ENCODE measurements at regions not wholly inside any gene's neighbourhood (a gene's known extent, or its start where the extent isn't known, plus 50 kb on each side); places are given as distances from the start of the nearest gene placed in this dataset.

GRCh38 chr1:98382586-98382985 is 278.9 kb upstream of the SNX7 start:
- H3K9ac ChIP-seq (ENCODE audit: low read length), result no peak overlapping the region
- no peaks in the 10 kb centered on the region for H3K9me3 ChIP-seq (ENCODE audit: control insufficient read depth, low read depth, low read length)
- H3K36me3 ChIP-seq (ENCODE audit: control insufficient read depth, low read depth, low read length), result no peaks in the 10 kb centered on the region
- no peaks in the 10 kb centered on the region for H3K27me3 ChIP-seq (ENCODE audit: control insufficient read depth, insufficient read depth, low read length)
- H3K4me1 ChIP-seq (ENCODE audit: control insufficient read depth, low read depth, low read length), result no peaks in the 10 kb centered on the region
- H3K27ac ChIP-seq (ENCODE audit: low read length), result no peak overlapping the region
- H3K4me3 ChIP-seq (ENCODE audit: low read length), result no peak overlapping the region

DNA sequence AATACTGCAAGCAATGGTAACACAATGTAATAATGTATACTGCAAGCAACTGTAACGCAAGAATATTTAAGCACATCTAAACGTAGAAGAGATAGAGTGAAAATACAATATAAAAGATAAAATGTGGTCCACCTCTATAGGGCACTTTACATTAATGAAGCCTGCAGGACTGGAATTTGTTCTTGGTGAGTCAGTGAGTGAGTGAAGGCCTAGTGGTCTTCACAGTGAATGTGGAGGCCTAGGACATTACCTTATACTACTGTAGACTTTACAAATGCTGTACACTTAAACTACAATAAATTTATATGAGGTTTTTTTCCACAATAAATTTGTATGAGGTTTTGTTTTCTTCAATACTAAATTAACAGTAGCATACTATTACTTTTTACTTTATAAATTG is 287.4 kb upstream of the SNX7 start:
- H3K27me3 ChIP-seq (ENCODE audit: control insufficient read depth, insufficient read depth, low read length), result no peaks in the 10 kb centered on the region
- H3K27ac ChIP-seq (ENCODE audit: low read length), result no peak overlapping the region
- no peaks in the 10 kb centered on the region for H3K9me3 ChIP-seq (ENCODE audit: control insufficient read depth, low read depth, low read length)
- H3K9ac ChIP-seq (ENCODE audit: low read length), result no peak overlapping the region
- no peak overlapping the region for H3K4me3 ChIP-seq (ENCODE audit: low read length)
- no peaks in the 10 kb centered on the region for H3K36me3 ChIP-seq (ENCODE audit: control insufficient read depth, low read depth, low read length)
- no peaks in the 10 kb centered on the region for H3K4me1 ChIP-seq (ENCODE audit: control insufficient read depth, low read depth, low read length)

GRCh38 chr1:98373056-98373455 is 288.5 kb upstream of the SNX7 start:
- no peaks in the 10 kb centered on the region for H3K9me3 ChIP-seq (ENCODE audit: control insufficient read depth, low read depth, low read length)
- H3K27ac ChIP-seq (ENCODE audit: low read length), result no peak overlapping the region
- no peak overlapping the region for H3K9ac ChIP-seq (ENCODE audit: low read length)
- no peaks in the 10 kb centered on the region for H3K4me1 ChIP-seq (ENCODE audit: control insufficient read depth, low read depth, low read length)
- H3K4me3 ChIP-seq (ENCODE audit: low read length), result no peak overlapping the region
- H3K36me3 ChIP-seq (ENCODE audit: control insufficient read depth, low read depth, low read length), result no peaks in the 10 kb centered on the region
- H3K27me3 ChIP-seq (ENCODE audit: control insufficient read depth, insufficient read depth, low read length), result no peaks in the 10 kb centered on the region

DNA sequence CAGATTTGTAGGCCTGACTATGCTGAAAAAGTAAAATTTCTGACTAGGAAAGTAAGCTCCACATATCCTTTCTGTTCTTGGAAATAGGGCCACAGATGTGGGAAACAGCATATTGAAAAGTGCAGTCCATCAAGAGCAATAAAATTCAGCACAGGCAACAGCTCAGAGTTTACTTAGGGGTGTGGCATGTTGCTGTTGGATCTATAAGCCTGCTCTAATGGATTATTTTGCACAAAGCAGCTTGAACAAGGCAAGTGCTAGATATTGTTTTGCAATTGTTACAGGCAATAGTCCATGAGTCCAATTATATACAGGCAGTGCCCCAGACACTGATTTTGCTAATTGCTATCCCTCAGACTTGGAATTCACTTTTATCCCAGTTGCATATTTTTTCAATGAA is 289.8 kb upstream of the SNX7 start:
- no peaks in the 10 kb centered on the region for H3K27me3 ChIP-seq (ENCODE audit: control insufficient read depth, insufficient read depth, low read length)
- H3K4me1 ChIP-seq (ENCODE audit: control insufficient read depth, low read depth, low read length), result no peaks in the 10 kb centered on the region
- H3K9me3 ChIP-seq (ENCODE audit: control insufficient read depth, low read depth, low read length), result no peaks in the 10 kb centered on the region
- no peak overlapping the region for H3K9ac ChIP-seq (ENCODE audit: low read length)
- H3K4me3 ChIP-seq (ENCODE audit: low read length), result no peak overlapping the region
- H3K36me3 ChIP-seq (ENCODE audit: control insufficient read depth, low read depth, low read length), result no peaks in the 10 kb centered on the region
- no peak overlapping the region for H3K27ac ChIP-seq (ENCODE audit: low read length)

GRCh38 chr1:98369463-98369862 is 292.1 kb upstream of the SNX7 start:
- Histone ChIP-seq H3K36me3 (ENCODE audit: control insufficient read depth, low read depth, low read length) (no peaks in the 10 kb centered on the region), H3K9ac (ENCODE audit: low read length) (no peak overlapping the region), H3K27ac (ENCODE audit: low read length) (no peak overlapping the region), H3K27me3 (ENCODE audit: control insufficient read depth, insufficient read depth, low read length) (no peaks in the 10 kb centered on the region), H3K4me1 (ENCODE audit: control insufficient read depth, low read depth, low read length) (no peaks in the 10 kb centered on the region), H3K9me3 (ENCODE audit: control insufficient read depth, low read depth, low read length) (no peaks in the 10 kb centered on the region), H3K4me3 (ENCODE audit: low read length) (no peak overlapping the region)

- no peak overlapping the region for H3K4me3 ChIP-seq (ENCODE audit: low read length)
- H3K27ac ChIP-seq (ENCODE audit: low read length), result no peak overlapping the region
- no peaks in the 10 kb centered on the region for H3K36me3 ChIP-seq (ENCODE audit: control insufficient read depth, low read depth, low read length)
- no peaks in the 10 kb centered on the region for H3K9me3 ChIP-seq (ENCODE audit: control insufficient read depth, low read depth, low read length)
- H3K27me3 ChIP-seq (ENCODE audit: control insufficient read depth, insufficient read depth, low read length), result no peaks in the 10 kb centered on the region
- H3K9ac ChIP-seq (ENCODE audit: low read length), result no peak overlapping the region
- H3K4me1 ChIP-seq (ENCODE audit: control insufficient read depth, low read depth, low read length), result no peaks in the 10 kb centered on the region
Measured at GRCh38 chr1:98368995-98369394, 292.5 kb upstream of the SNX7 start.

DNA sequence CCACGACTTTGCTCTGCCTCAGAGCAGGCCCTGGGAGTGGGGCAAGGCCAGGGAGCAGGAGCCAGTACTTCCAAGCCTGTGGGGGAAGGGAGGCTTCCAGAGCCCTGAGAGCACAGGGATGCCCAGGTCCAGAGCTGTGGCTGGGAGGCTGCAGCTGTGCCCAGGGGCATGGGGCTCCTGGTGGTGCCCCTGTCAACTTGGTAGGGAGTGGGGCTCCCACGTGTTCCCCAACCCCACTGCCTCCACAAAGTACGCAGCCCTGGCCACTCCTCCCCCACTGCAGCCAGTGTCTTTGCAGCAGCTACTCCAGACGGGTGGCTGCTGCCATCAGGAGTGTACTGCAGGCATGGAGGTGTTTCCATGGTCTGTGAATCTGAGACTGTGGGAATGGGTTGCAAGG is 294.1 kb upstream of the SNX7 start:
- Histone ChIP-seq H3K4me1 (ENCODE audit: control insufficient read depth, low read depth, low read length) (no peaks in the 10 kb centered on the region), H3K9ac (ENCODE audit: low read length) (no peak overlapping the region), H3K4me3 (ENCODE audit: low read length) (no peak overlapping the region), H3K27ac (ENCODE audit: low read length) (no peak overlapping the region), H3K36me3 (ENCODE audit: control insufficient read depth, low read depth, low read length) (no peaks in the 10 kb centered on the region), H3K9me3 (ENCODE audit: control insufficient read depth, low read depth, low read length) (no peaks in the 10 kb centered on the region), H3K27me3 (ENCODE audit: control insufficient read depth, insufficient read depth, low read length) (no peaks in the 10 kb centered on the region)

GRCh38 chr1:98366343-98366742 is 295.2 kb upstream of the SNX7 start:
- Histone ChIP-seq H3K36me3 (ENCODE audit: control insufficient read depth, low read depth, low read length) (no peaks in the 10 kb centered on the region), H3K27me3 (ENCODE audit: control insufficient read depth, insufficient read depth, low read length) (no peaks in the 10 kb centered on the region), H3K9ac (ENCODE audit: low read length) (no peak overlapping the region), H3K9me3 (ENCODE audit: control insufficient read depth, low read depth, low read length) (no peaks in the 10 kb centered on the region), H3K27ac (ENCODE audit: low read length) (no peak overlapping the region), H3K4me1 (ENCODE audit: control insufficient read depth, low read depth, low read length) (no peaks in the 10 kb centered on the region), H3K4me3 (ENCODE audit: low read length) (no peak overlapping the region)

- Histone ChIP-seq H3K4me3 (ENCODE audit: low read length) (no peak overlapping the region), H3K9ac (ENCODE audit: low read length) (no peak overlapping the region)
Measured at GRCh38 chr1:98364544-98364943, 297.0 kb upstream of the SNX7 start.

DNA sequence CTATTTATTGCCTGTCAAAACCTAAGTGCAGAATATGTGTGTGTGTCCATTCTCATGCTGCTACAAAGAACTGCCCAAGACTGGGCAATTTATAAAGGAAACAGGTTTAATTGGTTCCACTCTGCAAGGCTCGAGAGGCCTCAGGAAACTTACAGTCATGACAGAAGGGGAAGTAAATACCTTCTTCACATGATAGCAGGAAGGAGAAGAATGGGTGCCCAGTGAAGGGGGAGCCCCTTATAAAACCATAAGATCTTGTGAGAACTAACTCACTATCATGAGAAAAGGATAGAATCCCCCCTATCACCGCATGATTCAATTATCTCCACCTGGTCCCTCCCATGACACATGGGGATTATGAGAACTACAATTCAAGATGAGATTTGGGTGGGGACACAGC is 300.7 kb upstream of the SNX7 start:
- no peaks in the 10 kb centered on the region for H3K4me1 ChIP-seq (ENCODE audit: control insufficient read depth, low read depth, low read length)
- no peaks in the 10 kb centered on the region for H3K27me3 ChIP-seq (ENCODE audit: control insufficient read depth, insufficient read depth, low read length)
- no peaks in the 10 kb centered on the region for H3K9me3 ChIP-seq (ENCODE audit: control insufficient read depth, low read depth, low read length)
- no peak overlapping the region for H3K4me3 ChIP-seq (ENCODE audit: low read length)
- no peak overlapping the region for H3K27ac ChIP-seq (ENCODE audit: low read length)
- no peak overlapping the region for H3K9ac ChIP-seq (ENCODE audit: low read length)
- no peaks in the 10 kb centered on the region for H3K36me3 ChIP-seq (ENCODE audit: control insufficient read depth, low read depth, low read length)

More at GRCh38 chr1:98364544-98364943, 297.0 kb upstream of the SNX7 start:
- no peaks in the 10 kb centered on the region for H3K27me3 ChIP-seq (ENCODE audit: control insufficient read depth, insufficient read depth, low read length)
- H3K9me3 ChIP-seq (ENCODE audit: control insufficient read depth, low read depth, low read length), result no peaks in the 10 kb centered on the region
- no peak overlapping the region for H3K27ac ChIP-seq (ENCODE audit: low read length)
- H3K4me1 ChIP-seq (ENCODE audit: control insufficient read depth, low read depth, low read length), result no peaks in the 10 kb centered on the region
- no peaks in the 10 kb centered on the region for H3K36me3 ChIP-seq (ENCODE audit: control insufficient read depth, low read depth, low read length)

DNA sequence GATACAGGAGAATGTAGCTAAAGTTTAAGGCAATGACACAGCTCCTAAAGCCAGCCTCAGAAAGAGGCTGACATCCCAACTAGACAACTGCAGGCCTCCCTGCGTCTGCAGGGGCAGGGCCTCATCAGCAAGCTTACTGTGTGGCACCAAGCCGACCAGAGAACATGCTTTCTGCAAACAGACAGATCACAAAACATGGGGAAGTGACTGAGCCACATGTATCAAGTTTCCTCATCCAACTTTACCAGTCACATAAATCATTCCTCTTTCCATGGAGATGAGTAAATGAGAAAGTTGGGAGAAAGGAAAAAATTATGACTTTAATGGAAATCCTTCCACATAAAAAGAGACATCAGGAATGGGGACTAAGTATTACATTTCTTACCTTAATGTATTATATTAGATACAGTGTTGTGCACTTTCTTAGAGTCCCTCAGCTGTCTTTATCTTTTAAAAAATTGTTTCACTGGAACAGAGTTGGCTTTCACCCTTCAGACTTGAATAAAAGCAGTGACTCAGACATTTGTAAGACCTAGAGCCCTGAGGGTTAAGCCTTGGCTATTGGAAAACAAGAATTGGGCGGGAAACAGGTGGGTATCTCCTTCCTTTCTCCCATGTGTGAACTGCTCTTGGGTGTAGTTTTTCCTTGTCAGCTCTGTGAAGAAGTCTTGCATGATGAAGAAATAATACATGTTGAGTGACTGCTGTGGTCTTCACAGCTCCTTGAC is 305.7 kb upstream of the SNX7 start:
- no peaks in the 10 kb centered on the region for H3K27me3 ChIP-seq (ENCODE audit: control insufficient read depth, insufficient read depth, low read length)
- no peak overlapping the region for H3K27ac ChIP-seq (ENCODE audit: low read length)
- no peak overlapping the region for H3K4me3 ChIP-seq (ENCODE audit: low read length)
- H3K36me3 ChIP-seq (ENCODE audit: control insufficient read depth, low read depth, low read length), result no peaks in the 10 kb centered on the region
- H3K9ac ChIP-seq (ENCODE audit: low read length), result no peak overlapping the region
- H3K4me1 ChIP-seq (ENCODE audit: control insufficient read depth, low read depth, low read length), result no peaks in the 10 kb centered on the region
- no peaks in the 10 kb centered on the region for H3K9me3 ChIP-seq (ENCODE audit: control insufficient read depth, low read depth, low read length)

DNA sequence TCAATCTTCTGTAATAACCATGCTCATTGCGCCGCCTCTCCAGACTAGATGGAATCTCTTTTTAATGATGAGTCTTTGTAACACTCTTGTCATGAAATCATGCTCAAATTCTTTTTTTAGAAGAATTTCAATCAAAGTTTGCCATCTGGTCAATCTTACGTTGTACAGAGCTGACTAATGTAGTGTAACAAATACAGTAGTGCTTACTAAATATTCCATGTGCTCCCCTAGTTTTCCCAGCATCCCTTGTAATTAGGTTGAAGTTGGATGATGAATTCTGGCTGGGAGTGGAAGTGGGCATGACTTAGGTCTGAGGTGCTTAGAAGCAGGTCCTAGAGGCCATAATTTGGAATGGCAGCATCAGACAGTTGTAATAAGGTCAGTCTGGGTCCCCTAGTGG is 309.1 kb upstream of the SNX7 start:
- no peaks in the 10 kb centered on the region for H3K36me3 ChIP-seq (ENCODE audit: control insufficient read depth, low read depth, low read length)
- H3K9ac ChIP-seq (ENCODE audit: low read length), result no peak overlapping the region
- H3K27me3 ChIP-seq (ENCODE audit: control insufficient read depth, insufficient read depth, low read length), result no peaks in the 10 kb centered on the region
- no peaks in the 10 kb centered on the region for H3K9me3 ChIP-seq (ENCODE audit: control insufficient read depth, low read depth, low read length)
- H3K4me3 ChIP-seq (ENCODE audit: low read length), result no peak overlapping the region
- no peak overlapping the region for H3K27ac ChIP-seq (ENCODE audit: low read length)
- H3K4me1 ChIP-seq (ENCODE audit: control insufficient read depth, low read depth, low read length), result no peaks in the 10 kb centered on the region
